ENCODE measurements at regions not wholly inside any gene's neighbourhood (a gene's known extent, or its start where the extent isn't known, plus 50 kb on each side); places are given as distances from the start of the nearest gene placed in this dataset.
"Not testable (repeated sequence)": the region's sequence is repeated elsewhere in the genome, so short reads cannot be mapped to it uniquely, and the experiment has no call there.

DNA sequence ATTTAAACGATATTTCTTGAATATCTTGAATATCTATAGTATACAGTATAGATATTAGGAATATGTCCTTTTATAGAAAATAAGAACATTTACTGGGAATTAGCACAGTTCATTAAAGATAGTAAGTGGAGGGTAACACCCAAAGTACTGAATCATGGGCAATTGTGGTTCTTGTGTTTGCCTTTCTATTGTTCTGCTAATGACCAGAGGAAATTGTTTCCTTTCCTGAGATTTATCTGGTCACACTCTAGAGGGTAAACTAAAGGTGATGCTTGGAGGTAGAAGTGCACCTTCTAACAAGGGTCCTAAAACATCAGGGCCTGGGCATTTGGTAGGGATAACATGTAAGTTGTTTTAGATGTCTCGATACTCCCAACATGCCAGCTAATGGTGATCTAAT, 241.3 kb upstream of the SFRP2 start:
- DNase-seq: no peak

- no peak for DNase-seq
These were observed 240.3 kb upstream of the SFRP2 start for GRCh38 chr4:154029171-154029570.

DNA sequence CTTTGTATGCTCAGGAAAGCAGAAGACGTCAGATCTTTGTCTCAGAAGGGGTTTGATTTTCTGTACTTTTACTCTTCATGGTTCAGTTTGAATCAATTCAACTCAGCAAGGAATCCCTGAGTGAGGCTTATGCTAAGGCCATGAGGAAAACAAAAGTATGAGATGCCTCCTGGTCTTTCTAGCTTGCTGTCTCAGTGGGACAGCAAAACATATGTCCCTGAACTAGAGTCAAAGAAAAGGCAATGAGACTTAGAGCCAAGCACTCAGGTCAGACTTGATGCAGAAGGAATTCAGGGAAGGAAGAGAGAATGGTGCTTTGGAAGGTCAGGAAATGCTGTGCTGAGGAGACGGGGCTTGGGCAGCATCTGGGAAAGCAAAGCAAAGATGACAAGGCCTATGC, 236.2 kb upstream of the SFRP2 start:
- no peak for DNase-seq

DNA sequence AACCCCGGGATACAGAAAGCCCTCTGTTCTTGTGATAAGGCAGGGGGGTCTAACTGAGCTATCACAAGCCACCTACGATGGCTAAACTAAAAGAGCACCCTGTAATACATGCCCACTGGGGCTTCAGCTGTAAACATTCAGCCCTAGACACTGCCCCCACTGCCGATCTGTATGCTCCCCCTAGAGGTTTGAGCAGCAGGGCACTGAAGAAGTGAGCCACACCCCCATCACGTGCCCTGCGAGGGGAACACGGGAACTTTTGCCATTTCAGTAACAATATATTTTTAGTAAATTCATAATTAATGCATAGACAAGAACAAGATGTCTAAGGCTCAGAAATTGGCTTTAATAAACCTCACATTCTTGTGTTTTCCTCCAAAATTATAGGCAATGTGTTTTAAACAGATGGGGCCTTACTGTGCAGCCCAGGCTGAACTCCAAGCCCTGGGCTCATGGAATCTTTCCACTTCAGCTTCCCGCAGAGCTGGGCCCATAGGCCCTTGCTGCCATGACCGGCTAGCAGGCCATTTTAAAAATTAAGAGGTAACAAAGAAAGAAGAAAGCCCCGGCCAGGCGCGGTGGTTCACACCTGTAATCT, 235.3 kb upstream of the SFRP2 start:
- no peak for DNase-seq

DNA sequence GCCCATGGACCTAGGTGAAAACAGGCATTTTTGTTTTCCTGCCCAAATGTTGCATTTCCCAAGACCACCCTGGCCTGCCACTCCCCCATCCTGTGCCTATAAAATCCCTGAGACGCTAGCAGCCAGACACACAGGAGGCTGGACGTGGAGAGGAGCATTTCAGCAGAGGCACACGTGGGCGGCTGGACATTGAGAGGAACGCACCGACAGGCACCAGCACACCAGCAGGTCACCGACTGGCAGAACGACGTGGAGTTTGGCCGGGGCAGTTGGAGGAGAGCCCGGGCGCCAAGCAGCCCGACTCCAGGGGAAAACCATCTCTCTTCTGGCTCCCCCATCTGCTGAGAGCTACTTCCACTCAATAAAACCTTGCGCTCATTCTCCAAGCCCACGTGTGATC, 234.8 kb upstream of the SFRP2 start:
- not testable (repeated sequence) for DNase-seq

DNA sequence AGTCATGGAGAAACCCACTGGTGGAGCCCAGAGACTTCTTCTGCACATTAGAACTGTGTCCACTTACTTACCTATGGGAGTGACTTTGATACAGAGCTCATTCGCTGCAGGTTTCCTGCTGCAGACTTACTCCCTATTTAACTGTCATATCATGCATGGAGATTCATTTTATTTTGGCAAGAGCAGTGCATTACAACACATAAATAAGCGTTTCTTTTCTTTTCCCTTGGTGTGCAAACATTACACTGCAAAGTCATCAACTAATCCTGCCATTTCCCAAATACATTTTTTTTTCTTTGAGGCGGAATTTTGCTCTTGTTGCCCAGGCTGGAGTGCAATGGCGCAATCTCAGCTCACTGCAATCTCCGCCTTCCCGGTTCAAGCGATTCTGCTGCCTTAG, 230.9 kb upstream of the SFRP2 start:
- DNase-seq: no peak

GRCh38 chr4:154018659-154019058, 229.8 kb upstream of the SFRP2 start:
- peak; percentile 63 for DNase-seq

DNA sequence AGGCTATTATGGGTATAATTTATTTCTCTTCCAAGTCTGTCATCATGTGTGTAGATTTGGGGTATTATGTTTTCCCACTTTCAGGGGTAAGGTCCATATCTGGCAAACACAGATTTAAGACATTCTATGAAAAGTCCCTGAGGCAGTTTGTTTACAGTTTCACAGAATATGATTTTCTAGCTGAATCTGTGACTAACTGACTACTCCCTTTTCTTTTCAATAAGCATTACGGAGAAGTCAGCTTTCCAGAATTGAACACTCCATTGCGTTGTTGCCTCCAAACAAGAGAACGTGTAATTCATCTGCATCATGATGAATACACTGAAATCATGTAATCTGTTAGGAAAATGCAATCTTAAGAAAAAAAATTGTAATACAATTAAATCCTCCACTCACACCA, 226.7 kb upstream of the SFRP2 start:
- DNase-seq: no peak

GRCh38 chr4:154014407-154015321, 225.8 kb upstream of the SFRP2 start:
- DNase-seq: no peak

GRCh38 chr4:154013576-154013975, 224.7 kb upstream of the SFRP2 start:
- no peak for DNase-seq

- no peak for DNase-seq
These were observed 221.5 kb upstream of the SFRP2 start for GRCh38 chr4:154010371-154010770.

DNA sequence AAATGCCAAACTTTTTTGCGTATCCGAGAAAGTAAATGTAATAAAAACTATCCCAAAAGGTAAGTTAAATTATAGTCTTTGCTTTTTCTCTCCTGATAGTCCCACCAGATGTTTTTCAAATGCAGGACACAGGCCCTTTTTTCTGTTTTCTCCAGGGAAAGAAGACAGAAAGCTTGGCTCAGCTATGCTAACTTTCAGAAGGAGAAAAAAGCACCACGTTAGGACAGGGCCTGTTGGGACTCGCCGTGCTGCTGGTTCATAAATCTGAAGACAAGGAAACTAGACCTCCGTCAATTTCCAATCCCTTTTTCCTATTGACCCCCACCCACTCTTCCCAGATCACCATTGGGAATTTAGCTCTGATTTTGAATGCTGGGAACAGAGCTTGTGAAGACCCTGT, 220.9 kb upstream of the SFRP2 start:
- DNase-seq: no peak

DNA sequence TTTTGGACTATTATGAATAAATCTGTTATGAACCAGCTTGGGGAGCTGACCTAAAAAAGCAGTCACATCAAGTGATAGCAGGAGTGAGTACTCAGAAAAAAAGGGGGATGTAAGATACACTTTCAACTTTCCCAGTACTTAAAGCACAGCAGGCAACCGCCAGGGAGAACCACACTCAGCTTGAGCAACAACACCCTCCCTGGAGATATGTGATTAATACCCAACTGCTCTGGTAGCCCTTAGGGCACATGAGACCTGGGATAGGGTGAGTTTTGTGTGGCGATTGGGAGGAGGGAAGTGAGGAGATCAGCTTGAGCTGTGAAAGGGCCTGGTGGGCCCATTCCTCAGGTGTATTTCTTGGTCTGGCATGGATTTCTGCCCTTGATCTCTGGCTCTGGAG, 220.3 kb upstream of the SFRP2 start:
- DNase-seq: no peak

- no peak for DNase-seq
These were observed 216.3 kb upstream of the SFRP2 start for GRCh38 chr4:154005171-154005520.

GRCh38 chr4:154004507-154005170, 215.8 kb upstream of the SFRP2 start:
- no peak for DNase-seq

DNA sequence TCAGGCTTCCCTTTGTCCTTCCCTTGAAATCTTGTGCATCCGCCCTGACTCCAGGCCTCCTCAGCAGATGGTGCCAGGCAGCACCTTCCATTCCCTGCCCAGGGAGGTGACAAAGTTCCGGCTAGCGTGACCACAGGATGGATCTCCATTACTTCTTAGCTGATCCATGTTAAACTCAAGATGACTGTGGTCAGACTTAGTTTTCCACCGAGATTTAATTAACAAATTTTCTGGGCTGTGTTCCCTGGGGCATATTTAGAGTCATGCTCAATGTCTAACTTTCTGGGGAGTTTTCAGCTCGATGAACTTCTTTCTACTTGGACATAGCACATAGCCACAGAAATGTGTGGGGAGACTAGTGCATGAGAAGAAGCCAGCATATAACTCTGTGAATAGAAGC, 215.1 kb upstream of the SFRP2 start:
- DNase-seq: no peak

GRCh38 chr4:154003378-154003777, 214.5 kb upstream of the SFRP2 start:
- DNase-seq: no peak

GRCh38 chr4:154001193-154001592, 212.3 kb upstream of the SFRP2 start:
- no peak for DNase-seq

DNA sequence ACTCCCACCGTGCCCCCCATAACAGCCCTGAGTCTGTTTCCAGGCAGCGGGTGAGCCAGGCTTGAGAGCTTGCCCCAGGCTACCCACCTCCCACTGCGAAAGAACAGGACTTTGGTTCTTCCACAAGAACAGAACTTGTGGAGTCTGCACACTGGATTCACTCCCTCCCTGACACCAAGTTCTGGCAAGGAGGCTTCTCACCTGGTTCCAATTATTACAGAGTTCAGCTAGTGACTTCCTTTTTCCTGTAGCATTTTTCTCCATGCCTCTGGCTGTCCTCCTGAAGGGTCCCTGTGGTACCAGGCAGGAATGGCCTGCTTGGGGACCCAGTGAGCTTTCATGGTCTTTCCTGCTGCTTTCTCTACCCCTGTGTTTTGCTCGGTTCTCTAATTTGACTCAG, 208.6 kb upstream of the SFRP2 start:
- DNase-seq: no peak

DNA sequence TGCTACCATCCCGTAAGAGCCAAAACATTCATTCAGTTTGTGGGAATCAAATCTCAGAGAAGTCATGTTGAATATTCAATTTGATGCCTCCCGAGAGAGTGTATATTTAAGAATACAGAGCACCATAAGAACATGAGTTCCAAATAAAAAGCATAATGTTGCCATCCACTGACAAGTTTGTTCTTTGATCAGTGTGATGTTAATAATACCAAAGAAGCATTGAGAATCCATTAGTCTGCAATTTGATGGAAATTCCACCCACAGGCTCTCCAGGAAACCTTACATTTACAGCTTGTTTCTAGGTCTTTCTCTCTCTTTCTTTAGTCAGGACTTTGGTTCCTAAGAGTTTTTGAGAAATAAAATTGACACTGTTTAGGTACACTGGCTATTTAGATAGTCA, 200.6 kb upstream of the SFRP2 start:
- no peak for DNase-seq

- no peak for DNase-seq
These were observed 199.8 kb upstream of the SFRP2 start for GRCh38 chr4:153988492-153989363.

DNA sequence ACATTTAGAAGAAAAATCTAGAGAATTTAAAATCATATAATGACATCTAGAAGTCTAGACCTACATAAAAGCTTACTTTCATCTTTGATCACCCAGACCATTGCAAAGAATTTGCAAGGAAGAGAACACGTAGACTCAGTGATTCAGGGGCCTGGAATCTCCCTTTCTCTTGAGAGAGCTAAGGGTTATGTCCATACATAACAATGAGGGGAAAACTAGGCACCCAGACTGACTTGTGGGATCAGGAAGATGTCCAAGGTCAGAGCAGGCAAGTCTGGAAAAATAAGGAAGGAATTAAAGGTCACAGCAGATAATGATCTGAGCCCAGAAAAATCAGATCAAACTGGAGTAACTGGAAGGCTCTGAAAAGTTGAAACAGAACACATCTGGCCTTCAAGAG, 198.4 kb upstream of the SFRP2 start:
- no peak for DNase-seq

GRCh38 chr4:153976954-153977353, 188.1 kb upstream of the SFRP2 start:
- DNase-seq: no peak

Measured in activated CD8-positive, alpha-beta memory T cell treated with anti-CD3 and anti-CD28 coated beads for 24 hours (primary cell).